ENCODE measurements at regions not wholly inside any gene's neighbourhood (a gene's known extent, or its start where the extent isn't known, plus 50 kb on each side); places are given as distances from the start of the nearest gene placed in this dataset.
A peak's percentile ranks its signal among the peaks of the same experiment; 100 is the strongest.

DNA sequence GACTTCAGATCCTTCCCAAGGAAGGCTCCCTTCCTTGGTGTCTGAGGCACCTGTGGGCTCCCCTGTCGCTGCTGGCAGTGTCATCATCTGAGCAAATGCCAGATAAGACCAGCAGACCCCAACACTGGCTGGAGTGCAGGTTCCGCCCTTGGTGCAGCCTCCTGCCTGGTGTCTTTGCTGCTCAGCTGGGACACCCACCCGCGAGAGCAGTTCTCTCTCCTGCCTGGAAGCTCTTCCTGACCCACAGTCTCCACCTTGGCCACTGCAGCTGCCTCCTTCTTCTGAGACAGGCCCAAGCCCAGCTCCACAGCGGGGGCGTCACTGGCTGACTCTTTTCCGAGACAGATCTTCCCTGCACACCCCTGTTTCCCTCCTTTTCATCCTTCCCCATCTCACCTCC, 395.7 kb upstream of the MAP3K7 start:
- WGBS (ENCODE audit: insufficient coverage, low coverage, low lambda C conversion rate, missing lambda C conversion rate): 53% methylated on average over 4 of the region's 7 CpGs
- H3K9me3 ChIP-seq: no peaks in the 10 kb centered on the region
- no peaks in the 10 kb centered on the region for H3K27me3 ChIP-seq
- DNase-seq (no peak), ATAC-seq (peak in 1 of 4 donors; percentile 13)
- TF ChIP-seq POLR2A (IDR thresholded peaks at IDR 0.05): no peak
- TF ChIP-seq, protein P1, sequence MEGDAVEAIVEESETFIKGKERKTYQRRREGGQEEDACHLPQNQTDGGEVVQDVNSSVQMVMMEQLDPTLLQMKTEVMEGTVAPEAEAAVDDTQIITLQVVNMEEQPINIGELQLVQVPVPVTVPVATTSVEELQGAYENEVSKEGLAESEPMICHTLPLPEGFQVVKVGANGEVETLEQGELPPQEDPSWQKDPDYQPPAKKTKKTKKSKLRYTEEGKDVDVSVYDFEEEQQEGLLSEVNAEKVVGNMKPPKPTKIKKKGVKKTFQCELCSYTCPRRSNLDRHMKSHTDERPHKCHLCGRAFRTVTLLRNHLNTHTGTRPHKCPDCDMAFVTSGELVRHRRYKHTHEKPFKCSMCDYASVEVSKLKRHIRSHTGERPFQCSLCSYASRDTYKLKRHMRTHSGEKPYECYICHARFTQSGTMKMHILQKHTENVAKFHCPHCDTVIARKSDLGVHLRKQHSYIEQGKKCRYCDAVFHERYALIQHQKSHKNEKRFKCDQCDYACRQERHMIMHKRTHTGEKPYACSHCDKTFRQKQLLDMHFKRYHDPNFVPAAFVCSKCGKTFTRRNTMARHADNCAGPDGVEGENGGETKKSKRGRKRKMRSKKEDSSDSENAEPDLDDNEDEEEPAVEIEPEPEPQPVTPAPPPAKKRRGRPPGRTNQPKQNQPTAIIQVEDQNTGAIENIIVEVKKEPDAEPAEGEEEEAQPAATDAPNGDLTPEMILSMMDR (IDR thresholded peaks at IDR 0.05): no peak
- H3K27ac ChIP-seq: no peak overlapping the region
- no peaks in the 10 kb centered on the region for H3K4me1 ChIP-seq
- no peaks in the 10 kb centered on the region for H3K36me3 ChIP-seq
- intact Hi-C loops (cut with DNase I): no loop called here
- no peak overlapping the region for H3K4me3 ChIP-seq

DNA sequence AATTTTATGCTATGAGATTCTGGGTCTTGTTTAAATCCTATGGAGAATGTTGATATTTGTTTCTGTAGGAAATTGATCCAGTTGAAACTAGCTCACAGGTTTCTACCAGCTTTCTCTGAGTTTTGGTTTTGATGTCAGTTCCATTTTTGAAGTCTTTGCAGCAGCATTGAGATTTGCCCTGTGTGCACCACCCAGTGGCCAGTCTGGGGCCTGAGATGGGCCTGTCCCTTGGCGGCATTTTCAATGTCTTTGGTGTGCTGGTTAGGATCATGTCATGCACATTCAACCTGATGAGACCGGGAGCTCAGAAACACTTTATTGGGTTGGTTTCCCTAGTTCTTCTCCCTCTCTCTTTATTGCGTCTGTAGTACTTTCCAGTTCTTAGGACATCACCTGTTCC, 395.2 kb upstream of the MAP3K7 start:
- Histone ChIP-seq H3K9me3 (no peaks in the 10 kb centered on the region), H3K27me3 (no peaks in the 10 kb centered on the region), H3K4me1 (no peaks in the 10 kb centered on the region), H3K36me3 (no peaks in the 10 kb centered on the region), H3K27ac (no peak overlapping the region), H3K4me3 (no peak overlapping the region)
- intact Hi-C loops (cut with DNase I): no loop called here
- DNase-seq (no peak), ATAC-seq (no peak)
- TF ChIP-seq, protein P1 (IDR thresholded peaks at IDR 0.05): no peak
- no peak for TF ChIP-seq POLR2A (IDR thresholded peaks at IDR 0.05)
- WGBS (ENCODE audit: insufficient coverage, low coverage, low lambda C conversion rate, missing lambda C conversion rate): 60% methylated on average over 3 of the region's 3 CpGs

DNA sequence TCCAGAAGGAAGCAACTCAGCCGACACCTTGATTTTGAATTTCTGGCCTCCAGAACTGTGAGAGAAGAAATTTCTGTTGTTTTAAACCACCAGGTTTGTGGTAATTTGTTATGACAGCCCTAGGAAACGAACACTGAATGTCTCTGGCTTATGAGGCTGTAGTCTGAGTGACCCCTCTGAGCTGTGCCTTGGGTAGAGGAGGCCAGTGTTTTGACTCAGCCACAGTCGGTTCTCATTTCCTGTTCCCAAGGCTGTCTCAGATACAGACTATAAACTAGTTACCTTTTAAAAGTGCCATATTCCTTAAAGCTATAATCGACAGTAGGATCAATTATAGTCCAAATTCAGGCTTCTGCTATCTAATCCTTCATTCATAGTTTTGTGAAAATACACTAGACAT, 391.2 kb upstream of the MAP3K7 start:
- no peak overlapping the region for H3K4me3 ChIP-seq
- H3K27ac ChIP-seq: no peak overlapping the region
- intact Hi-C loops (cut with DNase I): no loop called here
- no peaks in the 10 kb centered on the region for H3K4me1 ChIP-seq
- no peaks in the 10 kb centered on the region for H3K27me3 ChIP-seq
- TF ChIP-seq, protein P1 (IDR thresholded peaks at IDR 0.05): no peak
- TF ChIP-seq POLR2A (IDR thresholded peaks at IDR 0.05): no peak
- H3K9me3 ChIP-seq: no peaks in the 10 kb centered on the region
- DNase-seq (no peak), ATAC-seq (no peak)
- WGBS (ENCODE audit: insufficient coverage, low coverage, low lambda C conversion rate, missing lambda C conversion rate): 8% methylated on average over 4 of the region's 4 CpGs
- no peaks in the 10 kb centered on the region for H3K36me3 ChIP-seq

DNA sequence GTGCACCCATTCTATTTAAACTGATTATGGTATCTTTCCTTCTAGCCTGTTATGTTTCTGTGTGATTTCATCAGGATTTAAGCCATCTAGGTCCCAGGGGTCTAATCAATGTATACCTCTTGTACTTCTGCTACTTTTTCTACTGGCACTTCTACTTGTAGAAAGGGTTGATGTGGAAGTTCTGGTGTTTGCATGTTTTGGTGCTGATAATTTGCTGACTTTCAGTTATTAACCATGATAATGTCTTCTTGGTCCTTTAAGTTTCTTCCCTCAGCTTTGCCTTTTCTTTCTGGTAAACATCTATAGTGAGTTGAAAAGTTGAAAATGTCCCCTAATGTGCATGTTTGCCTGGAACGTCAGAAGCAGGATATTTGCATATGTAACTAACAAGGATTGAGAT, 390.6 kb upstream of the MAP3K7 start:
- intact Hi-C loops (cut with DNase I): no loop called here
- no peak for DNase-seq
- H3K4me1 ChIP-seq: no peaks in the 10 kb centered on the region
- no peaks in the 10 kb centered on the region for H3K27me3 ChIP-seq
- H3K27ac ChIP-seq: no peak overlapping the region
- no peaks in the 10 kb centered on the region for H3K9me3 ChIP-seq
- ATAC-seq: no peak
- no peak overlapping the region for H3K4me3 ChIP-seq
- TF ChIP-seq POLR2A (IDR thresholded peaks at IDR 0.05): no peak
- TF ChIP-seq, protein P1 (IDR thresholded peaks at IDR 0.05): no peak
- no peaks in the 10 kb centered on the region for H3K36me3 ChIP-seq
- WGBS (ENCODE audit: insufficient coverage, low coverage, low lambda C conversion rate, missing lambda C conversion rate): 25% methylated on average over 1 of the region's 1 CpG

DNA sequence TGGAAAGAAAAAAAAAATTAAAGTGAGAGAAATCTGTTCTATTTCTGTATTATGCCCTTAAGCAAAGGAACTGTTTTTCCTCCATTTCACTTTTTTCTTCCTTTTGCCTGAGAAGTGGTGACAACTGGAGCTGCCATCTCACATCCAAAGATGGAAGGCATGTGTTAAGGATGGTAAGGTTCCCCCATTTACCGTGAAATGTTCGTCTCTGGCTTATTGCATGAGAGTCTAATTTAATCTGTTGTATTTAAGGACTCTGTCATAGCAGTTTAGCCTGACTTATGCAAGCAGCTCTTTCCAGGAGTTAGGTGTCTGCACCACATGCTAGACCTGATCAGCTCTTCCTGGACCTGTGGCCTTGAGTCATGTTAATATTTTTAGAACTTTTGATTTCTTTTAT, 389.5 kb upstream of the MAP3K7 start:
- no peak for TF ChIP-seq POLR2A (IDR thresholded peaks at IDR 0.05)
- TF ChIP-seq, protein P1 (IDR thresholded peaks at IDR 0.05): no peak
- DNase-seq (no peak), ATAC-seq (no peak)
- Histone ChIP-seq H3K27ac (no peak overlapping the region), H3K9me3 (no peaks in the 10 kb centered on the region), H3K27me3 (no peaks in the 10 kb centered on the region), H3K4me1 (no peaks in the 10 kb centered on the region), H3K4me3 (no peak overlapping the region), H3K36me3 (no peaks in the 10 kb centered on the region)
- intact Hi-C loops (cut with DNase I): no loop called here
- 54% methylated on average over 2 of the region's 2 CpGs for WGBS (ENCODE audit: insufficient coverage, low coverage, low lambda C conversion rate, missing lambda C conversion rate)
